ENCODE measurements at regions not wholly inside any gene's neighbourhood (a gene's known extent, or its start where the extent isn't known, plus 50 kb on each side); places are given as distances from the start of the nearest gene placed in this dataset.

DNA sequence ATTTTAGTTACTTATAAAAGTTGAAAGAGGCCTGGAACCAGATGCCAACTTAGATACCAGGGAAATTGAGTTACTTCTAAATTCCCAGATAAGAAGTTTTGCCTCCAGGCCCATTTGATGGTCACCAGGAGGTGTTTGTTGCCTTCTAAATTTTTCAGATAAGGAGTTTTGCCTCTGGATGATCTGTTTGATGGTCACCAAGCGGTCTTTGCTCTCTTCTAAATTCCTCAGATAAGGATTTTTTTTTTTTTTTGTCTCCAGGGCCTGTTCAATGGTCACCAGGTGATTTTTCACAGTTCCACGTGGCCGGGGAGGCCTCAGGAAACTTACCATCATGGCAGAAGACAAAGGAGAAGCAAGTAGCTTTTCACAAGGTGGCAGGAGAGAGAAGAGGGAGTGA, 66.5 kb downstream of the FAM9B start:
- TF ChIP-seq, protein P1, sequence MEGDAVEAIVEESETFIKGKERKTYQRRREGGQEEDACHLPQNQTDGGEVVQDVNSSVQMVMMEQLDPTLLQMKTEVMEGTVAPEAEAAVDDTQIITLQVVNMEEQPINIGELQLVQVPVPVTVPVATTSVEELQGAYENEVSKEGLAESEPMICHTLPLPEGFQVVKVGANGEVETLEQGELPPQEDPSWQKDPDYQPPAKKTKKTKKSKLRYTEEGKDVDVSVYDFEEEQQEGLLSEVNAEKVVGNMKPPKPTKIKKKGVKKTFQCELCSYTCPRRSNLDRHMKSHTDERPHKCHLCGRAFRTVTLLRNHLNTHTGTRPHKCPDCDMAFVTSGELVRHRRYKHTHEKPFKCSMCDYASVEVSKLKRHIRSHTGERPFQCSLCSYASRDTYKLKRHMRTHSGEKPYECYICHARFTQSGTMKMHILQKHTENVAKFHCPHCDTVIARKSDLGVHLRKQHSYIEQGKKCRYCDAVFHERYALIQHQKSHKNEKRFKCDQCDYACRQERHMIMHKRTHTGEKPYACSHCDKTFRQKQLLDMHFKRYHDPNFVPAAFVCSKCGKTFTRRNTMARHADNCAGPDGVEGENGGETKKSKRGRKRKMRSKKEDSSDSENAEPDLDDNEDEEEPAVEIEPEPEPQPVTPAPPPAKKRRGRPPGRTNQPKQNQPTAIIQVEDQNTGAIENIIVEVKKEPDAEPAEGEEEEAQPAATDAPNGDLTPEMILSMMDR (conservative IDR thresholded peaks at IDR 0.05; ENCODE audit: low read length): no peak
- TF ChIP-seq EZH2phosphoT487 (IDR thresholded peaks at IDR 0.05; ENCODE audit: borderline replicate concordance, low read depth, low read length): no peak
